HEK293 (cell line): ENCODE measurements at regions not wholly inside any gene's neighbourhood (a gene's known extent, or its start where the extent isn't known, plus 50 kb on each side); places are given as distances from the start of the nearest gene placed in this dataset.

Experiments
- CTCF ChIA-PET: fragments of 350-600 bp; formaldehyde crosslinking; extraction: SDS; loops from one replicate; lab custom pipeline; 2021; ENCODE audit warnings: antibody characterized with exemption; lab: Yijun Ruan, JAX
- POLR2A ChIA-PET: fragments of 300-600 bp; formaldehyde crosslinking; extraction: SDS; loops from one replicate; lab custom pipeline; 2020; ENCODE audit warnings: antibody characterized with exemption, inconsistent platforms; lab: Yijun Ruan, JAX
- H3K27ac ChIP-seq: fragments of 200-500 bp; sonication (Bioruptor generic); 2 replicates; pipeline ENCODE4 v1.5.1; 2014; ENCODE audit warnings: low read depth, low read length, control low read depth, inconsistent platforms; ENCODE audit errors: extremely low read depth
- H3K36me3 ChIP-seq, 2 experiments: fragments of 200-500 bp in 1 of 2; sonication (Bioruptor generic) in 1 of 2; 1 replicate in 1 of 2; 2 replicates in 1 of 2; pipeline ENCODE4 v1.5.1; 2014 to 2017; ENCODE audit warnings: inconsistent platforms in 2 of 2, low read length in 2 of 2; ENCODE audit not compliant: control insufficient read depth in 2 of 2, insufficient read depth in 1 of 2
- H3K4me1 ChIP-seq: fragments of 200-500 bp; sonication (Bioruptor generic); 2 replicates; pipeline ENCODE4 v1.5.1; 2014; ENCODE audit warnings: mild to moderate bottlenecking, low read length, inconsistent platforms; ENCODE audit not compliant: control insufficient read depth, insufficient read depth
- H3K4me3 ChIP-seq: 2 replicates; pipeline ENCODE4 v1.5.1; 2011; ENCODE audit warnings: low read depth, mild to moderate bottlenecking, control low read depth, low read length, moderate library complexity
- H3K9me3 ChIP-seq: fragments of 200-500 bp; sonication (Bioruptor generic); 2 replicates; pipeline ENCODE4 v1.5.1; 2014; ENCODE audit warnings: low read depth, low read length, inconsistent platforms; ENCODE audit not compliant: control insufficient read depth, insufficient read depth
- FEZF1 ChIP-seq: fragments of 450-650 bp; formaldehyde crosslinking; IDR thresholded peaks from 2 replicates; pipeline ENCODE4 v1.5.1; 2016; ENCODE audit warnings: missing biosample characterization, missing genetic modification characterization
- KLF10 ChIP-seq: fragments of 450-650 bp; IDR thresholded peaks from 2 replicates; pipeline ENCODE4 v1.5.1; 2018; ENCODE audit warnings: missing biosample characterization, mild to moderate bottlenecking, missing genetic modification characterization
- KLF9 ChIP-seq: fragments of 450-650 bp; formaldehyde crosslinking; IDR thresholded peaks from 2 replicates; pipeline ENCODE4 v1.5.1; 2016; ENCODE audit warnings: missing biosample characterization, missing genetic modification characterization, low read depth
- MZF1 ChIP-seq: fragments of 450-650 bp; formaldehyde crosslinking; IDR thresholded peaks from 2 replicates; pipeline ENCODE4 v1.5.1; 2017; ENCODE audit warnings: missing biosample characterization, missing genetic modification characterization, borderline replicate concordance
- YY1 ChIP-seq: fragments of 450-650 bp; formaldehyde crosslinking; IDR thresholded peaks from 2 replicates; pipeline ENCODE4 v1.5.1; 2018; ENCODE audit warnings: missing biosample characterization, missing genetic modification characterization
- YY2 ChIP-seq: fragments of 450-650 bp; formaldehyde crosslinking; IDR thresholded peaks from 2 replicates; pipeline ENCODE4 v1.5.1; 2016; ENCODE audit warnings: missing biosample characterization, missing genetic modification characterization
- ZBTB21 ChIP-seq: fragments of 450-650 bp; formaldehyde crosslinking; IDR thresholded peaks from 2 replicates; pipeline ENCODE4 v1.5.1; 2017; ENCODE audit warnings: missing biosample characterization, missing genetic modification characterization
- ZEB2 ChIP-seq: fragments of 450-650 bp; formaldehyde crosslinking; IDR thresholded peaks from 2 replicates; pipeline ENCODE4 v1.5.1; 2016; ENCODE audit warnings: missing biosample characterization, missing genetic modification characterization
- ZIC2 ChIP-seq: fragments of 450-650 bp; formaldehyde crosslinking; IDR thresholded peaks from 2 replicates; pipeline ENCODE4 v1.5.1; 2016; ENCODE audit warnings: missing biosample characterization, missing genetic modification characterization
- ZNF16 ChIP-seq: fragments of 450-650 bp; formaldehyde crosslinking; IDR thresholded peaks from 2 replicates; pipeline ENCODE4 v1.5.1; 2016; ENCODE audit warnings: low read depth, missing biosample characterization, missing genetic modification characterization
- ZNF221 ChIP-seq: fragments of 450-650 bp; formaldehyde crosslinking; IDR thresholded peaks from 2 replicates; pipeline ENCODE4 v1.5.1; 2017; ENCODE audit warnings: missing biosample characterization, missing genetic modification characterization, borderline replicate concordance
- ZNF274 ChIP-seq, 2 experiments: fragments of 200-500 bp in 1 of 2; fragments of 450-650 bp in 1 of 2; sonication (Bioruptor generic) in 1 of 2; formaldehyde crosslinking in 1 of 2; IDR thresholded peaks; 2 replicates each; pipeline versions ENCODE4 v1.5.1 to v1.6.1; 2014 to 2016; ENCODE audit warnings: borderline replicate concordance in 1 of 2, inconsistent platforms in 1 of 2, low read length in 1 of 2, missing biosample characterization in 1 of 2, missing genetic modification characterization in 1 of 2
- ZNF398 ChIP-seq: fragments of 450-650 bp; formaldehyde crosslinking; IDR thresholded peaks from 2 replicates; pipeline ENCODE4 v1.5.1; 2017; ENCODE audit warnings: missing biosample characterization, missing genetic modification characterization
- ZNF423 ChIP-seq: fragments of 450-650 bp; formaldehyde crosslinking; IDR thresholded peaks from 2 replicates; pipeline ENCODE4 v1.5.1; 2016; ENCODE audit warnings: missing biosample characterization, missing genetic modification characterization
- ZNF433 ChIP-seq: fragments of 450-650 bp; formaldehyde crosslinking; IDR thresholded peaks from 2 replicates; pipeline ENCODE4 v1.5.1; 2016; ENCODE audit warnings: missing biosample characterization, missing genetic modification characterization, low read depth
- ZNF560 ChIP-seq: fragments of 450-650 bp; formaldehyde crosslinking; IDR thresholded peaks from 2 replicates; pipeline ENCODE4 v1.5.1; 2017; ENCODE audit warnings: missing biosample characterization, missing genetic modification characterization, borderline replicate concordance
- ZNF571 ChIP-seq: fragments of 450-650 bp; formaldehyde crosslinking; IDR thresholded peaks from 2 replicates; pipeline ENCODE4 v1.5.0; 2017; ENCODE audit warnings: missing biosample characterization, missing genetic modification characterization
- ZNF621 ChIP-seq: fragments of 450-650 bp; formaldehyde crosslinking; IDR thresholded peaks from 2 replicates; pipeline ENCODE4 v1.5.1; 2017; ENCODE audit warnings: missing biosample characterization, missing genetic modification characterization
- ZNF629 ChIP-seq: fragments of 450-650 bp; formaldehyde crosslinking; IDR thresholded peaks from 2 replicates; pipeline ENCODE4 v1.5.1; 2017; ENCODE audit warnings: missing biosample characterization, missing genetic modification characterization
- ZNF701 ChIP-seq: fragments of 450-650 bp; formaldehyde crosslinking; IDR thresholded peaks from 2 replicates; pipeline ENCODE4 v1.5.1; 2016; ENCODE audit warnings: missing biosample characterization, missing genetic modification characterization
- TF ChIP-seq, protein P1 (sequence below): fragments of 450-650 bp; formaldehyde crosslinking; IDR thresholded peaks from 2 replicates; pipeline ENCODE4 v1.5.1; 2016; ENCODE audit warnings: missing biosample characterization, missing genetic modification characterization
- TF ChIP-seq, protein P2 (sequence below): fragments of 450-650 bp; formaldehyde crosslinking; IDR thresholded peaks from 2 replicates; pipeline ENCODE4 v1.5.1; 2016; ENCODE audit warnings: missing biosample characterization, missing genetic modification characterization

DNA sequence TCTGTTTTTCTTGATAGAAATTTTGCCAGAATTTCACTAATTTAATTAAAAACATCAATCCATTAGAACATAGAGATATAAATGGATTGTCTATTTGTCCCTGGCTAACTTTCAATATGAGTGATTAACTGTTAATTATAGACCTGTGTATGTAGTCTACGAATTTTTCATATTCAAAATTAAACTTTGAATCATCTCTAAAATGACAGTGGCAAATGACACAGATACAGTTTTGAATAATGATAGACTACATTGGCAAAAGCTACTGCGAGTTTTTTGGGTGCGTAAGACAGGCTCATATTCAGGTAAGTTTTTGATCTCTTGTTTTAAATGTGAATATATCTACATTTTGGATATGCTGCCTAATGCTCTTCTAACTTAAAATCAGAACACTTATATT is 86.0 kb upstream of the TBC1D5 start (continued):
- TF ChIP-seq, protein P1, sequence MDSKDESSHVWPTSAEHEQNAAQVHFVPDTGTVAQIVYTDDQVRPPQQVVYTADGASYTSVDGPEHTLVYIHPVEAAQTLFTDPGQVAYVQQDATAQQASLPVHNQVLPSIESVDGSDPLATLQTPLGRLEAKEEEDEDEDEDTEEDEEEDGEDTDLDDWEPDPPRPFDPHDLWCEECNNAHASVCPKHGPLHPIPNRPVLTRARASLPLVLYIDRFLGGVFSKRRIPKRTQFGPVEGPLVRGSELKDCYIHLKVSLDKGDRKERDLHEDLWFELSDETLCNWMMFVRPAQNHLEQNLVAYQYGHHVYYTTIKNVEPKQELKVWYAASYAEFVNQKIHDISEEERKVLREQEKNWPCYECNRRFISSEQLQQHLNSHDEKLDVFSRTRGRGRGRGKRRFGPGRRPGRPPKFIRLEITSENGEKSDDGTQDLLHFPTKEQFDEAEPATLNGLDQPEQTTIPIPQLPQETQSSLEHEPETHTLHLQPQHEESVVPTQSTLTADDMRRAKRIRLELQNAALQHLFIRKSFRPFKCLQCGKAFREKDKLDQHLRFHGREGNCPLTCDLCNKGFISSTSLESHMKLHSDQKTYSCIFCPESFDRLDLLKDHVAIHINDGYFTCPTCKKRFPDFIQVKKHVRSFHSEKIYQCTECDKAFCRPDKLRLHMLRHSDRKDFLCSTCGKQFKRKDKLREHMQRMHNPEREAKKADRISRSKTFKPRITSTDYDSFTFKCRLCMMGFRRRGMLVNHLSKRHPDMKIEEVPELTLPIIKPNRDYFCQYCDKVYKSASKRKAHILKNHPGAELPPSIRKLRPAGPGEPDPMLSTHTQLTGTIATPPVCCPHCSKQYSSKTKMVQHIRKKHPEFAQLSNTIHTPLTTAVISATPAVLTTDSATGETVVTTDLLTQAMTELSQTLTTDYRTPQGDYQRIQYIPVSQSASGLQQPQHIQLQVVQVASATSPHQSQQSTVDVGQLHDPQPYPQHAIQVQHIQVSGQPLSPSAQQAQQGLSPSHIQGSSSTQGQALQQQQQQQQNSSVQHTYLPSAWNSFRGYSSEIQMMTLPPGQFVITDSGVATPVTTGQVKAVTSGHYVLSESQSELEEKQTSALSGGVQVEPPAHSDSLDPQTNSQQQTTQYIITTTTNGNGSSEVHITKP, result no peak
- TF ChIP-seq ZNF398 (tag by site-specific recombination) (no peak), ZIC2 (tag by site-specific recombination) (no peak), KLF9 (tag by site-specific recombination) (no peak), YY1 (no peak), ZBTB21 (tag by site-specific recombination) (no peak), YY2 (tag by site-specific recombination) (no peak), ZEB2 (tag by site-specific recombination) (no peak), ZNF621 (tag by site-specific recombination) (no peak), ZNF16 (tag by site-specific recombination) (no peak), ZNF221 (tag by site-specific recombination) (no peak), ZNF629 (tag by site-specific recombination) (no peak)
- TF ChIP-seq, protein P2, sequence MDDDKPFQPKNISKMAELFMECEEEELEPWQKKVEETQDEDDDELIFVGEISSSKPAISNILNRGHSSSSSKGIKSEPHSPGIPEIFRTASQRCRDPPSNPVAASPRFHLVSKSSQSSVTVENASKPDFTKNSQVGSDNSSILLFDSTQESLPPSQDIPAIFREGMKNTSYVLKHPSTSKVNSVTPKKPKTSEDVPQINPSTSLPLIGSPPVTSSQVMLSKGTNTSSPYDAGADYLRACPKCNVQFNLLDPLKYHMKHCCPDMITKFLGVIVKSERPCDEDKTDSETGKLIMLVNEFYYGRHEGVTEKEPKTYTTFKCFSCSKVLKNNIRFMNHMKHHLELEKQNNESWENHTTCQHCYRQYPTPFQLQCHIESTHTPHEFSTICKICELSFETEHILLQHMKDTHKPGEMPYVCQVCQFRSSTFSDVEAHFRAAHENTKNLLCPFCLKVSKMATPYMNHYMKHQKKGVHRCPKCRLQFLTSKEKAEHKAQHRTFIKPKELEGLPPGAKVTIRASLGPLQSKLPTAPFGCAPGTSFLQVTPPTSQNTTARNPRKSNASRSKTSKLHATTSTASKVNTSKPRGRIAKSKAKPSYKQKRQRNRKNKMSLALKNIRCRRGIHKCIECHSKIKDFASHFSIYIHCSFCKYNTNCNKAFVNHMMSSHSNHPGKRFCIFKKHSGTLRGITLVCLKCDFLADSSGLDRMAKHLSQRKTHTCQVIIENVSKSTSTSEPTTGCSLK, result no peak

DNA sequence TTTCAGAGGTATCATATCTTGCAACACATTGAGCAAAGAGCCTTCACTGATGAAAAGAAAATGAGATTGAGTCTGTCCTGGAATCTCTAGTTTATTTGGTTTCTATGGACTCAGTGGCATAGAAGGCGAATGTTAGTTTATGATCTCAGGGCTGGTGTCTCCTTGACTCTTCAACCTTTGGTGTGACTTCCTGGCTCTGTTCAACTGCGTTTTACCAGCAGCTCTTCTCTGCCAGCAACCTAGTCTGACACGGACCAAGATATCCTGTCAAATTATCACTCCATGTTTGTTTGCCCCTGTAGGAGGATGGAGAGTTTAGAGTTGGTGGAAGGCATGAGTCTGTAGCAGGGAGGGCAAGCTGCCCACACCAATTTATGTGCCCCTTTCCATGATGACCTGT is 82.9 kb upstream of the TBC1D5 start:
- no peaks in the 10 kb centered on the region for H3K4me1 ChIP-seq
- no peak overlapping the region for H3K27ac ChIP-seq
- TF ChIP-seq ZNF560 (no peak), MZF1 (tag by site-specific recombination) (no peak), ZNF433 (tag by site-specific recombination) (no peak), FEZF1 (tag by site-specific recombination) (no peak), KLF10 (no peak), ZNF423 (tag by site-specific recombination) (no peak), ZNF274 (IDR thresholded peaks at IDR 0.05; ENCODE audit: low read length) (no peak), ZNF274 (tag by site-specific recombination; IDR thresholded peaks at IDR 0.05; ENCODE audit: borderline replicate concordance) (no peak), ZNF701 (no peak), ZNF571 (tag by site-specific recombination) (no peak)
- no peak overlapping the region for H3K4me3 ChIP-seq
- no peaks in the 10 kb centered on the region for H3K9me3 ChIP-seq
- ChIA-PET POLR2A (no interaction called here), CTCF (interaction anchor here (5.0 kb wide), 1 partner anchor 16 kb away, joined by 25 read pairs; no protein-coding TSS in a partner anchor)
- H3K36me3 ChIP-seq, result no peaks in the 10 kb centered on the region
